GM21381 (cell line): ENCODE measurements at regions not wholly inside any gene's neighbourhood (a gene's known extent, or its start where the extent isn't known, plus 50 kb on each side); places are given as distances from the start of the nearest gene placed in this dataset.
"Not testable (repeated sequence)": the region's sequence is repeated elsewhere in the genome, so short reads cannot be mapped to it uniquely, and the experiment has no call there.

Experiments
- ATAC-seq: cut with Tn5 transposase; IDR thresholded peaks from one replicate; pipeline ENCODE4 v1.9.1; 2021; ENCODE audit warnings: mild to moderate bottlenecking, moderate library complexity; ENCODE audit not compliant: unreplicated experiment

GRCh38 chr10:33867199-33867789 lies 532.8 kb upstream of the NRP1 start:
- ATAC-seq = not testable (repeated sequence)

GRCh38 chr10:33863352-33863751 lies 528.9 kb upstream of the NRP1 start:
- ATAC-seq = no peak

- no peak for ATAC-seq
Measured at GRCh38 chr10:33862536-33863105, 528.2 kb upstream of the NRP1 start.

- no peak for ATAC-seq
Measured at GRCh38 chr10:33861833-33862232, 527.4 kb upstream of the NRP1 start.

- ATAC-seq = no peak
Measured at GRCh38 chr10:33861016-33861704, 526.7 kb upstream of the NRP1 start.

GRCh38 chr10:33860552-33860951 lies 526.1 kb upstream of the NRP1 start:
- no peak for ATAC-seq

- ATAC-seq = no peak
Measured at GRCh38 chr10:33859319-33860022, 525.0 kb upstream of the NRP1 start.

- ATAC-seq = no peak
Measured at GRCh38 chr10:33858326-33858725, 523.9 kb upstream of the NRP1 start.

GRCh38 chr10:33853221-33853620 lies 518.8 kb upstream of the NRP1 start:
- not testable (repeated sequence) for ATAC-seq

GRCh38 chr10:33843379-33843778 lies 508.9 kb upstream of the NRP1 start:
- no peak for ATAC-seq

GRCh38 chr10:33841678-33842077 lies 507.2 kb upstream of the NRP1 start:
- ATAC-seq = no peak

GRCh38 chr10:33838731-33839130 lies 504.3 kb upstream of the NRP1 start:
- ATAC-seq = no peak

- ATAC-seq = no peak
Measured at GRCh38 chr10:33837736-33838135, 503.3 kb upstream of the NRP1 start.

- ATAC-seq = no peak
Measured at GRCh38 chr10:33835556-33835955, 501.1 kb upstream of the NRP1 start.

GRCh38 chr10:33833566-33833965 lies 499.1 kb upstream of the NRP1 start:
- ATAC-seq = no peak

- no peak for ATAC-seq
Measured at GRCh38 chr10:33832124-33832787, 497.8 kb upstream of the NRP1 start.

GRCh38 chr10:33831591-33831990 lies 497.1 kb upstream of the NRP1 start:
- ATAC-seq = no peak

- not testable (repeated sequence) for ATAC-seq
Measured at GRCh38 chr10:33829899-33830298, 495.4 kb upstream of the NRP1 start.

- ATAC-seq = no peak
Measured at GRCh38 chr10:33828592-33828991, 494.1 kb upstream of the NRP1 start.

- no peak for ATAC-seq
Measured at GRCh38 chr10:33826186-33826585, 491.7 kb upstream of the NRP1 start.

- no peak for ATAC-seq
Measured at GRCh38 chr10:33822774-33823173, 488.3 kb upstream of the NRP1 start.
